H1 (cell line): ENCODE measurements at regions not wholly inside any gene's neighbourhood (a gene's known extent, or its start where the extent isn't known, plus 50 kb on each side); places are given as distances from the start of the nearest gene placed in this dataset.

Experiments used
- CTCF ChIA-PET: fragments of 300-600 bp; sonication (Branson Sonifier 250); formaldehyde crosslinking; loops from one replicate; lab custom pipeline; 2021; ENCODE audit not compliant: partially characterized antibody; lab: Charles Lee
- POLR2A ChIA-PET: fragments of 300-600 bp; sonication (Branson Sonifier 250); formaldehyde crosslinking; loops from one replicate; lab custom pipeline; 2021; ENCODE audit warnings: inconsistent platforms; ENCODE audit not compliant: partially characterized antibody; lab: Charles Lee
- DNase-seq, 2 experiments: peaks; one replicate each; pipeline versions ENCODE4 v3.0.0 to v3.0.0-alpha.2; 2010 to 2022; ENCODE audit warnings: low spot score in 2 of 2, low read depth in 1 of 2, mixed read lengths in 1 of 2
- FAIRE-seq: peaks from 2 replicates; lab custom pipeline; 2011; peaks lifted over from hg19 to GRCh38; lab: Jason Lieb, UNC
- H2AFZ ChIP-seq: 2 replicates; pipeline ENCODE4 v1.8.1; 2012; ENCODE audit warnings: low read length, inconsistent platforms
- H2AK5ac ChIP-seq: 2 replicates; pipeline ENCODE4 v1.6.1; 2013; ENCODE audit warnings: low read depth, low read length
- H2BK120ac ChIP-seq: replicated peaks from 2 replicates; pipeline ENCODE3; 2013; ENCODE audit warnings: low read depth, low read length, inconsistent platforms
- H2BK12ac ChIP-seq: 2 replicates; pipeline ENCODE4 v1.6.1; 2013; ENCODE audit warnings: low read depth, low read length
- H2BK15ac ChIP-seq: 2 replicates; pipeline ENCODE4 v1.6.1; 2013; ENCODE audit warnings: low read length
- H2BK20ac ChIP-seq: 2 replicates; pipeline ENCODE4 v1.6.1; 2013; ENCODE audit warnings: low read length
- H2BK5ac ChIP-seq: 2 replicates; pipeline ENCODE4 v1.6.1; 2013; ENCODE audit warnings: low read depth, low read length
- H3K14ac ChIP-seq: 2 replicates; pipeline ENCODE4 v1.6.1; 2013; ENCODE audit warnings: inconsistent platforms; ENCODE audit not compliant: insufficient read length
- H3K18ac ChIP-seq: 2 replicates; pipeline ENCODE4 v1.6.1; 2013; ENCODE audit warnings: low read length; ENCODE audit errors: extremely low read depth
- H3K23ac ChIP-seq: 2 replicates; pipeline ENCODE4 v1.6.1; 2013; ENCODE audit warnings: inconsistent platforms; ENCODE audit not compliant: insufficient read length
- H3K23me2 ChIP-seq: 2 replicates; pipeline ENCODE4 v1.6.1; 2013; ENCODE audit warnings: low read depth, low read length
- H3K27ac ChIP-seq: 2 replicates; pipeline ENCODE4 v1.6.1; 2011; ENCODE audit warnings: low read depth, low read length, inconsistent platforms
- H3K27me3 ChIP-seq, 4 experiments: replicated peaks in 1 of 4; 1 replicate in 1 of 4; 2 replicates in 3 of 4; pipeline versions ENCODE4 v1.6.1 to v1.8.1; 2011 to 2013; ENCODE audit warnings: low read length in 3 of 4, mild to moderate bottlenecking in 3 of 4, inconsistent platforms in 2 of 4, mixed read lengths in 2 of 4, moderate library complexity in 1 of 4; ENCODE audit not compliant: control insufficient read depth in 3 of 4, insufficient read depth in 3 of 4; ENCODE audit errors: extremely low read depth in 1 of 4
- H3K36me3 ChIP-seq, 4 experiments: 2 replicates each; pipeline versions ENCODE4 v1.6.1 to v1.8.1; 2011 to 2013; ENCODE audit warnings: mild to moderate bottlenecking in 4 of 4, low read length in 3 of 4, moderate library complexity in 2 of 4, control low read depth in 1 of 4, inconsistent platforms in 1 of 4; ENCODE audit not compliant: insufficient read depth in 4 of 4, control insufficient read depth in 2 of 4
- H3K4ac ChIP-seq: replicated peaks from 2 replicates; pipeline ENCODE3; 2013; ENCODE audit warnings: low read length, low read depth, mixed read lengths, inconsistent platforms; ENCODE audit not compliant: insufficient read length
- H3K4me1 ChIP-seq, 4 experiments: replicated peaks in 1 of 4; 1 replicate in 1 of 4; 2 replicates in 3 of 4; pipeline versions ENCODE4 v1.6.1 to v1.8.1; 2011 to 2013; ENCODE audit warnings: low read length in 3 of 4, inconsistent platforms in 2 of 4, mixed read lengths in 1 of 4; ENCODE audit not compliant: insufficient read depth in 4 of 4, control insufficient read depth in 3 of 4
- H3K4me2 ChIP-seq, 2 experiments: 2 replicates each; pipeline versions ENCODE4 v1.6.1 to v1.8.1; 2011 to 2013; ENCODE audit warnings: low read depth in 2 of 2, low read length in 2 of 2, control low read depth in 1 of 2, inconsistent platforms in 1 of 2, mild to moderate bottlenecking in 1 of 2; ENCODE audit not compliant: insufficient read depth in 1 of 2
- H3K4me3 ChIP-seq, 4 experiments: fragments of 200-600, 300-600 bp in 1 of 4; sonication (generic), shearing (Covaris generic), sonication (Bioruptor Twin) in 1 of 4; 2 replicates each; pipeline versions ENCODE4 v1.5.1 to v1.8.1; 2011 to 2016; ENCODE audit warnings: low read length in 4 of 4, low read depth in 3 of 4, control low read depth in 2 of 4, inconsistent platforms in 2 of 4, mild to moderate bottlenecking in 2 of 4, mixed read lengths in 1 of 4, moderate library complexity in 1 of 4; ENCODE audit not compliant: insufficient read depth in 2 of 4; ENCODE audit errors: extremely low read depth in 1 of 4
- H3K56ac ChIP-seq: replicated peaks from 2 replicates; pipeline ENCODE3; 2013; ENCODE audit warnings: low read depth, mild to moderate bottlenecking, mixed read lengths, low read length, inconsistent platforms; ENCODE audit not compliant: insufficient read length
- H3K79me1 ChIP-seq: 2 replicates; pipeline ENCODE4 v1.6.1; 2013; ENCODE audit warnings: low read depth, low read length, control low read depth
- H3K79me2 ChIP-seq, 2 experiments: 2 replicates each; pipeline versions ENCODE4 v1.6.1 to v1.8.1; 2012 to 2013; ENCODE audit warnings: low read length in 2 of 2, mild to moderate bottlenecking in 2 of 2, inconsistent platforms in 1 of 2; ENCODE audit not compliant: insufficient read depth in 2 of 2, control insufficient read depth in 1 of 2
- H3K9ac ChIP-seq, 4 experiments: replicated peaks in 1 of 4; 1 replicate in 1 of 4; 2 replicates in 3 of 4; pipeline versions ENCODE4 v1.6.1 to v1.8.1; 2011 to 2013; ENCODE audit warnings: low read depth in 3 of 4, low read length in 3 of 4, control low read depth in 2 of 4, mild to moderate bottlenecking in 2 of 4, moderate library complexity in 2 of 4, inconsistent platforms in 1 of 4; ENCODE audit errors: extremely low read depth in 1 of 4
- H3K9me3 ChIP-seq, 2 experiments: 2 replicates each; pipeline versions ENCODE4 v1.6.1 to v1.8.1; 2012 to 2013; ENCODE audit warnings: mild to moderate bottlenecking in 2 of 2, moderate library complexity in 2 of 2, control low read depth in 1 of 2, inconsistent platforms in 1 of 2, low read depth in 1 of 2, low read length in 1 of 2, mixed read lengths in 1 of 2; ENCODE audit not compliant: insufficient read depth in 2 of 2
- H4K20me1 ChIP-seq, 2 experiments: replicated peaks in 1 of 2; 2 replicates each; pipeline versions ENCODE3 to v1.8.1; 2011 to 2013; ENCODE audit warnings: inconsistent platforms in 2 of 2, low read length in 2 of 2, mild to moderate bottlenecking in 1 of 2; ENCODE audit not compliant: insufficient read depth in 2 of 2, control insufficient read depth in 1 of 2
- H4K5ac ChIP-seq: 2 replicates; pipeline ENCODE4 v1.6.1; 2013; ENCODE audit warnings: low read length, low read depth, mixed read lengths, inconsistent platforms; ENCODE audit not compliant: insufficient read length
- H4K8ac ChIP-seq: 2 replicates; pipeline ENCODE4 v1.8.0; 2013; ENCODE audit warnings: mild to moderate bottlenecking, moderate library complexity, low read length, inconsistent platforms; ENCODE audit not compliant: insufficient read depth; ENCODE audit errors: extremely low read depth
- H4K91ac ChIP-seq: replicated peaks from 2 replicates; pipeline ENCODE3; 2013; ENCODE audit warnings: low read length, mixed read lengths, inconsistent platforms; ENCODE audit not compliant: insufficient read length
- ATF3 ChIP-seq: IDR thresholded peaks from 2 replicates; pipeline ENCODE4 v1.6.1; 2011; ENCODE audit warnings: low read depth, mild to moderate bottlenecking, low read length; ENCODE audit not compliant: insufficient read depth
- CBX5 ChIP-seq: fragments of 300-800, 300-1000 bp; sonication (generic); IDR thresholded peaks from 2 replicates; pipeline ENCODE4 v1.7.1; 2016; ENCODE audit warnings: antibody characterized with exemption, low read length, low read depth
- CHD2 ChIP-seq: IDR thresholded peaks from 2 replicates; pipeline ENCODE4 v1.6.1; 2012; ENCODE audit warnings: low read length, improper control_type of control experiment
- EGR1 ChIP-seq: IDR thresholded peaks from 2 replicates; pipeline ENCODE4 v1.6.1; 2011; ENCODE audit warnings: low read depth, low read length, borderline replicate concordance
- HDAC2 ChIP-seq, 2 experiments: fragments of 300-600 bp in 1 of 2; sonication (generic) in 1 of 2; IDR thresholded peaks; 2 replicates each; pipeline ENCODE4 v1.6.1; 2011 to 2012; ENCODE audit warnings: low read depth in 2 of 2, low read length in 2 of 2, mild to moderate bottlenecking in 2 of 2, moderate library complexity in 2 of 2, borderline replicate concordance in 1 of 2, inconsistent platforms in 1 of 2
- HDAC6 ChIP-seq: IDR thresholded peaks from one replicate; pipeline ENCODE4 v1.7.1; 2012; ENCODE audit warnings: low read depth, mild to moderate bottlenecking, inconsistent platforms, low read length, moderate library complexity
- KDM1A ChIP-seq: fragments of 200-600, 300-600 bp; sonication (generic); IDR thresholded peaks from 2 replicates; pipeline ENCODE4 v1.7.1; 2016; ENCODE audit warnings: mild to moderate bottlenecking, low read length, borderline replicate concordance
- NANOG ChIP-seq: IDR thresholded peaks from 2 replicates; pipeline ENCODE4 v1.6.1; 2011; ENCODE audit warnings: low read length, low read depth, mild to moderate bottlenecking, inconsistent platforms; ENCODE audit not compliant: insufficient read depth, poor library complexity, severe bottlenecking
- RBBP5 ChIP-seq: IDR thresholded peaks from 2 replicates; pipeline ENCODE4 v1.7.1; 2012; ENCODE audit warnings: low read depth, mild to moderate bottlenecking, inconsistent platforms, low read length, moderate library complexity, borderline replicate concordance
- RXRA ChIP-seq: IDR thresholded peaks from 2 replicates; pipeline ENCODE4 v1.6.1; 2011; ENCODE audit warnings: low read depth, mild to moderate bottlenecking, low read length, moderate library complexity; ENCODE audit not compliant: insufficient read depth
- TAF1 ChIP-seq: IDR thresholded peaks from 2 replicates; pipeline ENCODE4 v1.6.1; 2011; ENCODE audit warnings: mild to moderate bottlenecking, low read depth, low read length
- TAF7 ChIP-seq: optimal IDR thresholded peaks from 2 replicates; pipeline ENCODE3; 2011; ENCODE audit warnings: low read depth, mild to moderate bottlenecking, inconsistent platforms, low read length, moderate library complexity, borderline replicate concordance
- TBP ChIP-seq: IDR thresholded peaks from 2 replicates; pipeline ENCODE4 v1.6.1; 2011; ENCODE audit warnings: low read depth, low read length, improper control_type of control experiment
- whole genome bisulfite sequencing, 2 experiments: shearing (Covaris generic) in 1 of 2; methylation state at CpG; one replicate each; pipeline versions ENCODE4 v1.1.6 to v1.1.7; 2013 to 2015; ENCODE audit warnings: low lambda C conversion rate in 2 of 2, mixed read lengths in 2 of 2, inconsistent platforms in 1 of 2, low coverage in 1 of 2, missing lambda C conversion rate in 1 of 2; ENCODE audit not compliant: insufficient replicate concordance in 2 of 2, insufficient coverage in 1 of 2, insufficient read length in 1 of 2; ENCODE audit errors: extremely low coverage in 1 of 2, missing lambda C conversion rate in 1 of 2; 5-methylcytosine and 5-hydroxymethylcytosine counted together

- no peak overlapping the region for H3K4ac ChIP-seq
- H3K23me2 ChIP-seq, result 0 out of 2 replicates have a peak, but pooled peaks cover 2% of the 10 kb centered on the region
- no peak overlapping the region for H4K91ac ChIP-seq
- H4K8ac ChIP-seq, result no peak overlapping the region
- ChIA-PET CTCF (no interaction called here), POLR2A (no interaction called here)
- H3K4me1 ChIP-seq, result peaks cover 2 to 6% (median 5%) of the 10 kb centered on the region in 4 experiments; a peak in 2 of 7 replicates
- H2BK15ac ChIP-seq, result no peak overlapping the region
- H3K27ac ChIP-seq, result no peak overlapping the region
- no peak overlapping the region for H3K4me2 ChIP-seq
- no peaks in the 10 kb centered on the region for H3K27me3 ChIP-seq
- H3K23ac ChIP-seq, result no peak overlapping the region
- H3K4me3 ChIP-seq, result no peak overlapping the region
- H4K20me1 ChIP-seq, result no peaks in the 10 kb centered on the region
- H3K9ac ChIP-seq, result no peak overlapping the region
- H2AFZ ChIP-seq, result no peak overlapping the region
- no peak overlapping the region for H2BK20ac ChIP-seq
- no peak for DNase-seq
- H3K9me3 ChIP-seq, result no peaks in the 10 kb centered on the region
- H3K18ac ChIP-seq, result no peak overlapping the region
- H3K56ac ChIP-seq, result no peak overlapping the region
- no peak overlapping the region for H2BK12ac ChIP-seq
- WGBS, 2 experiments, result 84% methylated on average over 2 of the region's 2 CpGs; no CpG with 5 or more reads in 1 of the 2 experiments
- no peak overlapping the region for H2BK5ac ChIP-seq
- no peaks in the 10 kb centered on the region for H3K36me3 ChIP-seq
- H3K14ac ChIP-seq, result no peak overlapping the region
- no peak overlapping the region; the same call in 1 of the 2 replicates for H2AK5ac ChIP-seq
- H4K5ac ChIP-seq, result no peak overlapping the region
- H3K79me1 ChIP-seq, result no peaks in the 10 kb centered on the region
- TF ChIP-seq NANOG, result no peak
- TF ChIP-seq ATF3, result no peak
- no peak for TF ChIP-seq CHD2
- TF ChIP-seq RXRA, result no peak
- no peak for TF ChIP-seq RBBP5
- no peak for TF ChIP-seq TBP
- TF ChIP-seq CBX5, result no peak
- no peak for TF ChIP-seq HDAC6
- TF ChIP-seq EGR1, result no peak
- no peak for TF ChIP-seq HDAC2 (IDR thresholded peaks at IDR 0.05; ENCODE audit: borderline replicate concordance in 1 of 2, low read depth in 2 of 2, low read length in 2 of 2)
- no peak for TF ChIP-seq TAF1
- no peak for TF ChIP-seq KDM1A
- no peak for TF ChIP-seq TAF7
- TF ChIP-seq, all 59 proteins: peak for 0
- Histone ChIP-seq H2BK120ac (no peak overlapping the region), H3K79me2 (no peaks in the 10 kb centered on the region)
- FAIRE-seq, result no peak
These were observed 324.0 kb downstream of the IRS1 start for GRCh38 chr2:226475650-226476049.
